H1 (cell line): ENCODE measurements at regions not wholly inside any gene's neighbourhood (a gene's known extent, or its start where the extent isn't known, plus 50 kb on each side); places are given as distances from the start of the nearest gene placed in this dataset.

ENCODE experiments used
- BACH1 ChIP-seq: IDR thresholded peaks from 2 replicates; pipeline ENCODE4 v1.6.1; 2012; ENCODE audit warnings: low read length, improper control_type of control experiment
- PHF8 ChIP-seq: fragments of 200-600 bp; sonication (generic); conservative IDR thresholded peaks from 2 replicates; pipeline ENCODE4 v1.7.1; 2012; ENCODE audit warnings: low read depth, mild to moderate bottlenecking, inconsistent platforms, low read length, moderate library complexity
- RBBP5 ChIP-seq: IDR thresholded peaks from 2 replicates; pipeline ENCODE4 v1.7.1; 2012; ENCODE audit warnings: low read depth, mild to moderate bottlenecking, inconsistent platforms, low read length, moderate library complexity, borderline replicate concordance
- SRF ChIP-seq: IDR thresholded peaks from 2 replicates; pipeline ENCODE4 v1.6.1; 2011; ENCODE audit warnings: mild to moderate bottlenecking, low read depth, low read length, moderate library complexity
- ZNF274 ChIP-seq: IDR thresholded peaks from 2 replicates; pipeline ENCODE4 v1.7.0; 2012; ENCODE audit warnings: low read length, borderline replicate concordance; ENCODE audit errors: extremely low read depth
- TF ChIP-seq, protein P1 (sequence below): fragments of 300-600 bp; sonication (generic); IDR thresholded peaks from 2 replicates; pipeline ENCODE4 v1.7.1; 2012; ENCODE audit warnings: low read length, moderate library complexity, mild to moderate bottlenecking, inconsistent platforms; ENCODE audit not compliant: insufficient replicate concordance
- TF ChIP-seq, protein P2 (sequence below), 3 experiments: IDR thresholded peaks; 1 replicate in 2 of 3; 2 replicates in 1 of 3; pipeline versions ENCODE4 v1.5.1 to v1.6.1; 2011; ENCODE audit warnings: low read length in 3 of 3, mild to moderate bottlenecking in 3 of 3, inconsistent platforms in 2 of 3, low read depth in 1 of 3, moderate library complexity in 1 of 3; ENCODE audit not compliant: insufficient read depth in 1 of 3; ENCODE audit errors: control extremely low read depth in 1 of 3
- TF ChIP-seq, protein P3 (sequence below): IDR thresholded peaks from 2 replicates; pipeline ENCODE4 v1.6.1; 2012; ENCODE audit warnings: low read length, inconsistent platforms

- TF ChIP-seq, protein P1, sequence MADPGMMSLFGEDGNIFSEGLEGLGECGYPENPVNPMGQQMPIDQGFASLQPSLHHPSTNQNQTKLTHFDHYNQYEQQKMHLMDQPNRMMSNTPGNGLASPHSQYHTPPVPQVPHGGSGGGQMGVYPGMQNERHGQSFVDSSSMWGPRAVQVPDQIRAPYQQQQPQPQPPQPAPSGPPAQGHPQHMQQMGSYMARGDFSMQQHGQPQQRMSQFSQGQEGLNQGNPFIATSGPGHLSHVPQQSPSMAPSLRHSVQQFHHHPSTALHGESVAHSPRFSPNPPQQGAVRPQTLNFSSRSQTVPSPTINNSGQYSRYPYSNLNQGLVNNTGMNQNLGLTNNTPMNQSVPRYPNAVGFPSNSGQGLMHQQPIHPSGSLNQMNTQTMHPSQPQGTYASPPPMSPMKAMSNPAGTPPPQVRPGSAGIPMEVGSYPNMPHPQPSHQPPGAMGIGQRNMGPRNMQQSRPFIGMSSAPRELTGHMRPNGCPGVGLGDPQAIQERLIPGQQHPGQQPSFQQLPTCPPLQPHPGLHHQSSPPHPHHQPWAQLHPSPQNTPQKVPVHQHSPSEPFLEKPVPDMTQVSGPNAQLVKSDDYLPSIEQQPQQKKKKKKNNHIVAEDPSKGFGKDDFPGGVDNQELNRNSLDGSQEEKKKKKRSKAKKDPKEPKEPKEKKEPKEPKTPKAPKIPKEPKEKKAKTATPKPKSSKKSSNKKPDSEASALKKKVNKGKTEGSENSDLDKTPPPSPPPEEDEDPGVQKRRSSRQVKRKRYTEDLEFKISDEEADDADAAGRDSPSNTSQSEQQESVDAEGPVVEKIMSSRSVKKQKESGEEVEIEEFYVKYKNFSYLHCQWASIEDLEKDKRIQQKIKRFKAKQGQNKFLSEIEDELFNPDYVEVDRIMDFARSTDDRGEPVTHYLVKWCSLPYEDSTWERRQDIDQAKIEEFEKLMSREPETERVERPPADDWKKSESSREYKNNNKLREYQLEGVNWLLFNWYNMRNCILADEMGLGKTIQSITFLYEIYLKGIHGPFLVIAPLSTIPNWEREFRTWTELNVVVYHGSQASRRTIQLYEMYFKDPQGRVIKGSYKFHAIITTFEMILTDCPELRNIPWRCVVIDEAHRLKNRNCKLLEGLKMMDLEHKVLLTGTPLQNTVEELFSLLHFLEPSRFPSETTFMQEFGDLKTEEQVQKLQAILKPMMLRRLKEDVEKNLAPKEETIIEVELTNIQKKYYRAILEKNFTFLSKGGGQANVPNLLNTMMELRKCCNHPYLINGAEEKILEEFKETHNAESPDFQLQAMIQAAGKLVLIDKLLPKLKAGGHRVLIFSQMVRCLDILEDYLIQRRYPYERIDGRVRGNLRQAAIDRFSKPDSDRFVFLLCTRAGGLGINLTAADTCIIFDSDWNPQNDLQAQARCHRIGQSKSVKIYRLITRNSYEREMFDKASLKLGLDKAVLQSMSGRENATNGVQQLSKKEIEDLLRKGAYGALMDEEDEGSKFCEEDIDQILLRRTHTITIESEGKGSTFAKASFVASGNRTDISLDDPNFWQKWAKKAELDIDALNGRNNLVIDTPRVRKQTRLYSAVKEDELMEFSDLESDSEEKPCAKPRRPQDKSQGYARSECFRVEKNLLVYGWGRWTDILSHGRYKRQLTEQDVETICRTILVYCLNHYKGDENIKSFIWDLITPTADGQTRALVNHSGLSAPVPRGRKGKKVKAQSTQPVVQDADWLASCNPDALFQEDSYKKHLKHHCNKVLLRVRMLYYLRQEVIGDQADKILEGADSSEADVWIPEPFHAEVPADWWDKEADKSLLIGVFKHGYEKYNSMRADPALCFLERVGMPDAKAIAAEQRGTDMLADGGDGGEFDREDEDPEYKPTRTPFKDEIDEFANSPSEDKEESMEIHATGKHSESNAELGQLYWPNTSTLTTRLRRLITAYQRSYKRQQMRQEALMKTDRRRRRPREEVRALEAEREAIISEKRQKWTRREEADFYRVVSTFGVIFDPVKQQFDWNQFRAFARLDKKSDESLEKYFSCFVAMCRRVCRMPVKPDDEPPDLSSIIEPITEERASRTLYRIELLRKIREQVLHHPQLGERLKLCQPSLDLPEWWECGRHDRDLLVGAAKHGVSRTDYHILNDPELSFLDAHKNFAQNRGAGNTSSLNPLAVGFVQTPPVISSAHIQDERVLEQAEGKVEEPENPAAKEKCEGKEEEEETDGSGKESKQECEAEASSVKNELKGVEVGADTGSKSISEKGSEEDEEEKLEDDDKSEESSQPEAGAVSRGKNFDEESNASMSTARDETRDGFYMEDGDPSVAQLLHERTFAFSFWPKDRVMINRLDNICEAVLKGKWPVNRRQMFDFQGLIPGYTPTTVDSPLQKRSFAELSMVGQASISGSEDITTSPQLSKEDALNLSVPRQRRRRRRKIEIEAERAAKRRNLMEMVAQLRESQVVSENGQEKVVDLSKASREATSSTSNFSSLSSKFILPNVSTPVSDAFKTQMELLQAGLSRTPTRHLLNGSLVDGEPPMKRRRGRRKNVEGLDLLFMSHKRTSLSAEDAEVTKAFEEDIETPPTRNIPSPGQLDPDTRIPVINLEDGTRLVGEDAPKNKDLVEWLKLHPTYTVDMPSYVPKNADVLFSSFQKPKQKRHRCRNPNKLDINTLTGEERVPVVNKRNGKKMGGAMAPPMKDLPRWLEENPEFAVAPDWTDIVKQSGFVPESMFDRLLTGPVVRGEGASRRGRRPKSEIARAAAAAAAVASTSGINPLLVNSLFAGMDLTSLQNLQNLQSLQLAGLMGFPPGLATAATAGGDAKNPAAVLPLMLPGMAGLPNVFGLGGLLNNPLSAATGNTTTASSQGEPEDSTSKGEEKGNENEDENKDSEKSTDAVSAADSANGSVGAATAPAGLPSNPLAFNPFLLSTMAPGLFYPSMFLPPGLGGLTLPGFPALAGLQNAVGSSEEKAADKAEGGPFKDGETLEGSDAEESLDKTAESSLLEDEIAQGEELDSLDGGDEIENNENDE: no peak
- no peak for TF ChIP-seq PHF8
- TF ChIP-seq SRF: no peak
- TF ChIP-seq RBBP5: no peak
- no peak for TF ChIP-seq BACH1
- TF ChIP-seq, protein P2, sequence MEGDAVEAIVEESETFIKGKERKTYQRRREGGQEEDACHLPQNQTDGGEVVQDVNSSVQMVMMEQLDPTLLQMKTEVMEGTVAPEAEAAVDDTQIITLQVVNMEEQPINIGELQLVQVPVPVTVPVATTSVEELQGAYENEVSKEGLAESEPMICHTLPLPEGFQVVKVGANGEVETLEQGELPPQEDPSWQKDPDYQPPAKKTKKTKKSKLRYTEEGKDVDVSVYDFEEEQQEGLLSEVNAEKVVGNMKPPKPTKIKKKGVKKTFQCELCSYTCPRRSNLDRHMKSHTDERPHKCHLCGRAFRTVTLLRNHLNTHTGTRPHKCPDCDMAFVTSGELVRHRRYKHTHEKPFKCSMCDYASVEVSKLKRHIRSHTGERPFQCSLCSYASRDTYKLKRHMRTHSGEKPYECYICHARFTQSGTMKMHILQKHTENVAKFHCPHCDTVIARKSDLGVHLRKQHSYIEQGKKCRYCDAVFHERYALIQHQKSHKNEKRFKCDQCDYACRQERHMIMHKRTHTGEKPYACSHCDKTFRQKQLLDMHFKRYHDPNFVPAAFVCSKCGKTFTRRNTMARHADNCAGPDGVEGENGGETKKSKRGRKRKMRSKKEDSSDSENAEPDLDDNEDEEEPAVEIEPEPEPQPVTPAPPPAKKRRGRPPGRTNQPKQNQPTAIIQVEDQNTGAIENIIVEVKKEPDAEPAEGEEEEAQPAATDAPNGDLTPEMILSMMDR (IDR thresholded peaks at IDR 0.05; ENCODE audit: control extremely low read depth in 1 of 3, insufficient read depth in 1 of 3, low read depth in 1 of 3, low read length in 3 of 3): no peak
- TF ChIP-seq ZNF274: no peak
- TF ChIP-seq, protein P3, sequence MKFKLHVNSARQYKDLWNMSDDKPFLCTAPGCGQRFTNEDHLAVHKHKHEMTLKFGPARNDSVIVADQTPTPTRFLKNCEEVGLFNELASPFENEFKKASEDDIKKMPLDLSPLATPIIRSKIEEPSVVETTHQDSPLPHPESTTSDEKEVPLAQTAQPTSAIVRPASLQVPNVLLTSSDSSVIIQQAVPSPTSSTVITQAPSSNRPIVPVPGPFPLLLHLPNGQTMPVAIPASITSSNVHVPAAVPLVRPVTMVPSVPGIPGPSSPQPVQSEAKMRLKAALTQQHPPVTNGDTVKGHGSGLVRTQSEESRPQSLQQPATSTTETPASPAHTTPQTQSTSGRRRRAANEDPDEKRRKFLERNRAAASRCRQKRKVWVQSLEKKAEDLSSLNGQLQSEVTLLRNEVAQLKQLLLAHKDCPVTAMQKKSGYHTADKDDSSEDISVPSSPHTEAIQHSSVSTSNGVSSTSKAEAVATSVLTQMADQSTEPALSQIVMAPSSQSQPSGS: no peak
Observed at GRCh38 chr4:137681081-137681480, 148.8 kb upstream of the PCDH18 start (continued).
